NCI-H1417 (cell line): ENCODE measurements at regions not wholly inside any gene's neighbourhood (a gene's known extent, or its start where the extent isn't known, plus 50 kb on each side); places are given as distances from the start of the nearest gene placed in this dataset.
A peak's percentile ranks its signal among the peaks of the same experiment; 100 is the strongest.

Source experiments
- DNase-seq, 3 experiments: peaks; one replicate each; lab custom pipeline; 2025; lab: John Stamatoyannopoulos, UW

DNA sequence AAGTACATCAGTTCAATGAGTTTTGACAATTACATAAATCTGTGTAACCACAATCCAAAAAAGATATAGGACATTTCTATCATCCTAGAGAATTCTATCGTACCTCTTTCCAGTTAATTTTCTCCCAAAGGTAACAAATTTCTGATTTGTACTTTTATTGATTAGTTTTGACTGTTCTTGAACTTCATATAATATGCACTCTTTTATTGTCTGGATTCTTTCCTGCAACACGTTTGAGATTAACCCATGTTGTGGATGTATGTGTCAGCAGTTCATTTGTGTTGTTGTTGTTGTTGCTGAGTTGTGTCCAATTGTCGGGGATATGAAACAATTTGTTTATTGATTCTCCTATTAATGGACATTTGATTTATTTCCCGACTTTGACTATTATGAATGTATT, 145.9 kb upstream of the WDR11 start:
- DNase-seq, result no peak

DNA sequence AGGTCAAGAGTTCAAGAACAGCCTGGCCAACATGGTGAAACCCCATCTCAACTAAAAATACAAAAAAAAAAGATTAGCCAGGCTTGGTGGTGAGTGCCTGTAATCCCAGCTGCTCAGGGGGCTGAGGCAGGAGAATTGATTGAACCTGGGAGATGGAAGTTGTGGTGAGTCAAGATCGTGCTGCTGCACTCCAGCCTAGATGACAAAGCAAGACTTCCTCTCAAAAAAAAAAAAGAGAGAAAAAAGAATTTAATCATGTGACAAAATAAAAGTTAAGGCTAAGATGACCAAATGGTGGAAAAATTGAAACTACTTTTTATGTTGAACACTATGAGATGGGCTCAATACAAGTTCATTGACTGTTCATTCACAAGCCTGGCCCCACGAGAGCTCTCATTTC, 141.1 kb upstream of the WDR11 start:
- DNase-seq, result no peak

DNA sequence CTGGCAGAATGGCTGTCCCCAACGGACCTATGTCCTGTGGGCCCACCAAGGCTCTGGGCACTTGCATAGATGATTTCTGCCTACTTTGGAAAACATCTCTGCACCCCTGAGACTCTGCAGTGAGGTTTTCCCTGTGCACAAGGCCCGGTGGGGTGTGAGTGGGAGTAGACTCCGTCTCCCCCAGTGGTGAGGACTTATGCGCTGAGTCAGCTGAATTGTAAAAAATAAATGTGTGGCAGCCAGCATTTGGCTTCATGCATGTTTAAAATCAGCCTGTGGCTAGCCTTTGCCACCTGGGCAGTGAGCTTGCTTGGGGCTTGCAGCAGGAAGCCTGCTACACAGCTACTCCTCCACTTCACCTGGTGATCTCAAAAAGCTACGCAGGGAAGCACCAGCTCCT, 139.3 kb upstream of the WDR11 start:
- DNase-seq, result no peak

DNA sequence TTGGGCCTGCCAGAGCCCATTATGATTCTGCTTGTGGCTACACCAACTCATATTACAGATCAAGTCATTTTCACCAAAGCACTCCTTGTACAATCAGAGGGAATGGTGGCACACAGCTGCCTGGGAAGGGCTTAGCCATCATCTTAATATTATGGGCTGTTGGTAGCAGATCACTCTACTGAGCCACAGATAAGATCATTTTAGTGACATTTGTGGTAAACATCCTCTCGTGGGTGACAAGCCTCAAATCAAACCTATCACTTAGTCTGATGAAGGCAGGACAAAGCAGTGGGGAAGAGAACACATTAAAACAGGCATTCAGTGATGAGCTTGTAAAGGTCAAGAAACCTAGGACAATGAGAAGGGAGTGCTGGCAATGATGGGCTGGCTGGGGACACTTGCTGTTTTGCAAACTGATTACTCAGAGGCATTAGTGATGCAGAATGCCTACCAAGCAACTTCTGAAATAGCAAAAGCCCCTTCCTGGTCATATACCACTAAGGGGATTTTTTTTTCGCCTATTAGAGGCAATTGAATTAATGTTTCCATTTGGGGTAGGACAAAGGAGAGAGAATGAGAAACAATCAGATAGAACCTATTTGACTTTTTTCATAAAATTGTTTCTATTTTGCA, 137.5 kb upstream of the WDR11 start:
- no peak for DNase-seq

DNA sequence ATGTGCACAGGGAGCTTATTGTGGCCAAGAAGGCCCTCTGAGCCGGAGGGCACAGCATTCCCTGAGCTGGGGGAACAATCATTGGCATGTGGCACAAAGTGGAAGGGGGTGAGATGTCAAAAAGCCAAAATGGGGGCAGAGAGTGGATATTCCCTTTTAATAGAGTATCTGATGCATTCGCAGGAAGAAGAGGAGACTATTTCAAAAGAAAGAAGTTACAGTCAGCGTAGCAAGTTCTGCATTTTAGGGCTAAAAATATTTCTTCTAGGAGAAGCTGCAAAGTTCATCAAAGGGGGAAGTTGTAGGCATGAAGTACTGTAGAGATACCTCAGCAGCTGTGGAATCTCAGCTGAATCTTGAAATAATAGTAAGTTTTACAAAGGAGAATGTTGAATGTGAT, 136.0 kb upstream of the WDR11 start:
- DNase-seq, result no peak

DNA sequence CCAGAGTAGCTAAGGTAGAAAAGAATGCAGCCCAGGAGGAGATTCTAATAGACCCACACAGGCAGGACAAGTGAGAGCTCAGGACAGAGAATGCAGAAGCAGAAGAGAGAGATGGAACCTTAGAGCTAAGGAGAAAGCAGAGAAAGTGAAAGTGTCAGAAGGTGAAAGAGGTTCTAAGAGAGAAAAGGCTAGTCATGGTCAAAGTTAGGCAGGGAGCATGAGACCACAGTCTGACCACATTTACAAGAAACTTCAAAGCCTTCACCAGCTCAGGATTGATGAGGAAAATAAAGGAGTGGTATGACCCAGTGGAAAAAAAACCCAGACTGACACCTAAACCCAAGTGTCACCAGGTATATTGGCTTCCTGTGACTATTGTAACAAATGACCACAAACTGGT, 131.8 kb upstream of the WDR11 start:
- DNase-seq, result no peak

DNA sequence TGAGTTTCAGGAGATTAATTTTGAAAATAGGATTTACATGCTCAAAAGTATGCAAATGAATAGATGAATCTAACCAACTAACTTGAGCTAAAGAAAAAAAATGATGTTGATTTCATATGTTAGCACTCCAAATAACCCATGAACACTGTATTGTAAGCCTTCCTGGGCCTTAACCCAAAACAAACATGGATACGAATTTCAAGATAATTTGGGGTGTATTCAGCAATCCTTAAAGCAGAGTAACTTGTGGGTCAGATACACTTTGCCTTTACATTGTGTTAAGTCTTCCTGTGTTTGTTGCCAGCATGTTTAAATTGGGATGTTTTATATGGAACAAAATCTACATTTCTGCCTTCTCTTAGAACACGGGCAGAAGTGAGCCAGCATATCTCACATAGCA, 124.2 kb upstream of the WDR11 start:
- DNase-seq, result no peak

DNA sequence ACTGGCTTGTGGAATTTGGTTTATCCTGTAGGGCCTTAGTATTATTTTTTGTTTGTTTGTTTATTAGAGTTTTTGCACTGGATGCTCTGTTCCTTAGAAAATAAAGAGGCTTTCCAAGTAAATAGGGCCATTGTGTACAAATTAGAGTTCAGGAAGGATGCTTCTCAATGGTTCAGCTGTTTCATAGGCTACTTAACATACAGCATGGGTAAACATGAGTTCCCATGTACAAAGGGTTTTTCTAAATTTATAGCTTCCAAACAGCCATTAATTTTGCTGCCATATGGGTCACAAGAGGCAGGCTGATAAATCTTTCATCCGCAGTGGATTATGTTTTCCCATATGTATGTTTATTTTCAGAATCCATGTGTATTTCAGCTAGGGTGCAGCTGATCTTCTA, 121.6 kb upstream of the WDR11 start:
- DNase-seq, result peak in 2 of 3 experiments; percentile 10 to 72

DNA sequence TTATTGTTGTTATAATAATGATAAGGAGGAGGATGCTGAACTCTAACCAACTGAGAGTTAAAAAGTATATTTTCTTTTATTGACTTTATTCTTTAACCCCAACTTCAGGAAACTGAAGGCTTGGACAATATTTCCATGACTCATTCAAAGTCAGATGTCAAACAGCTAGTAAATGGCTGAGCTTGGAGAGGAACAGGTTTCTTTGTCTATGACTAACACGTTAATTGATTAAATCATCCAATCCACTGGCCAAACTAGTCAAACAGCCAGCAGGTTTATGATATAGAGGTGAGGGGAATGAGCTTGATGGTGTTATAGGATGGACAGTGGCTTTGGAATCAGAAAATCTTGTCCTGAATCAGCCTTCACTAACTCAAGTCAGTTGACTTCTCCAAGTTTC, 119.1 kb upstream of the WDR11 start:
- no peak for DNase-seq

DNA sequence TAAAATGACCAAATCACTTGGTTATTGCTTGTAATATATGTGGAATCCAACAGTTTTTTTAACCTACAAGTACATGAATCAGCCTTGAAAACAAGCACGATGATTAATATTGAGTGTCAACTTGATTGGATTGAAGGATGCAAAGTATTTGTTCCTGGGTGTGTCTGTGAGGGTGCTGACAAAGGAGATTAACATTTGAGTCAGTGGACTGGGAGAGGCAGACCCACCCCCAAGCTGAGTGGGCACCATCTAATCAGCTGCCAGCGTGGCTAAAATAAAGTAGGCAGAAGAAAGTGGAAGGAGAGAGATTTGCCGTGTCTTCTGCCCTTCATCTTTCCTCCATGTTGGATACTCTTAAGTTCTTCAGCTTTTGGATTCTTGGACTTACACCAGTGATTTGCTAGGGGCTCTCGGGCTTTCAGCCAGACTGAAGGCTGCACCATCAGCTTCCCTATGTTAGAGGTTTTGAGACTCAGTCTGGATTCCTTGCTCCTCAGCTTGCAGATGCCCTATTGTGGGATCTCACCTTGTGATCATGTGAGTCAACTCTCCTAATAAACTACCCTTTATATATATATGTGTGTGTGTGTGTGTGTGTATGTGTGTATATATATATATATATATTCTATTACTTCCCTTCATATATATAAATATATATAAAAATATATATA, 118.4 kb upstream of the WDR11 start:
- peak in 1 of 3 experiments; percentile 17 for DNase-seq

DNA sequence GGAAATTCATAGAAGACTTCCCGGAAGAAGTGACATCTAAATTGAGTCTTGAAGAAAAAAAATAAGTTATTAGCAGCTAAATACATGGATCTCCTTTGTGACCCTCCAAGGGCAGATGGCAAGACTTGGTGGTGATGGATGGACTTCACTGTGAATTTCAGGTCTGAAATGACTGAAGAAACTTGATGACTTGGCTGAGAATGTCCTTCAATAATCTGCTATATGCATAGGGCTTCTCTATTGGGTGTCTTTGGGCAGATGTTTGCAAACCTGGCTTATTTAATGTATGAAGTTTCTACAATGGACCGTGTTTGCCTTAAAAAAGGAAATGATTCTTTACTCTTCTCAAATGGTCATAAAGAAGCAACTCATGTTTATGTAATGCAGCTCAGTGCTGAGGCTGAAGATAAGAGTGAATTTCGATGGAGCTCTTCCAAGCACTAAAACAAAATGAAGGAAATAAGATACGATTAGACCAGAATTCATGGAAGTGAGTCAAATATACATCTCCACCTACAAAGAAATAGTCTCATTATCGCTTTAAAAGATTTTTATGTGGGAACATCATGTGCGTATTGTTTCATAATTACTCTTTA, 116.6 kb upstream of the WDR11 start:
- peak in 1 of 3 experiments; percentile 23 for DNase-seq

DNA sequence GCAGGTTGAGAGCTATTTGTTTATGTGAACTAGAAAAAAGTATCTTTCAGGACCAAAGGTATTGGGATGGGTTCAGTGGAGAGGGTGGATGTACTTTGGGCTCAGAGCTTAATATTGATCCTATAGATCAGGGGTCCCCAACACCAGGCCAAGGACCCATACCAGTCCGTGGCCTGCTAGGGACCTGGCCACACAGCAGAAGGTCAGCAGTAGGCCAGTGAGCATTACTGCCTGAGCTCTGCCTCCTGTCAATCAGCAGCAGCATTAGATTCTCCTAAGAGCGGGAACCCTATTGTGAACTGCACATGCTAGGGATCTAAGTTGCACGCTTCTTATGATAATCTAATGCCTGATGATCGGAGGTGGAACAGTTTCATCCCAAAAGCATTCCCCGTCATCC, 115.8 kb upstream of the WDR11 start:
- no peak for DNase-seq

DNA sequence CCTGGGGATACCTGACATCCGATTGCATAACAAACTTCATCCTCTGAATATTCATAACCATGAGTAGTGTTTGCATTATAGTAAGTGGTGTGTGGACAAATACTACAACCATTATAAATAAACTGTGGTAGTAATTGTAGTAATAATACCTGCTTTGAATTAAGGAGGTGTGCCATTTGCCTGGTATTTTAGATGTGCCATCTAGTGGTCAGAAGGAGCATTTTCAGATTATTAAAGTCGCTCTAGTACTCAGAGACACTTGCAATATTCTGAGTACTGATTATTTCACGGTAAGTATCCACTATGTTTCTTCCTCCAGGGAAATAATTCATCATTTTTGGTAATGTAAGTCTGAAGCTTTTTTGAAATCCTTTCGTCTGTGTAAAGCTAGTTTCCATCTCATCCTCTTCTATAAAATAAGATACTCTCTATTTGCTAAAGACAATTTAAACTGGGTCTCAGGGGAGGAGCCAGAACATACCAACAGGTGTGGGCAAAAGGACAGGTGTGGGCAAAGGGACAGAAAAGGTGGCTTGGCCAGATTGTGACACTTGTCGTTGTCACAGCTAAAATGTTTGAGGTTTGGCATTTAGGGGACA, 115.3 kb upstream of the WDR11 start:
- peak in 2 of 3 experiments; percentile 15 to 24 for DNase-seq

DNA sequence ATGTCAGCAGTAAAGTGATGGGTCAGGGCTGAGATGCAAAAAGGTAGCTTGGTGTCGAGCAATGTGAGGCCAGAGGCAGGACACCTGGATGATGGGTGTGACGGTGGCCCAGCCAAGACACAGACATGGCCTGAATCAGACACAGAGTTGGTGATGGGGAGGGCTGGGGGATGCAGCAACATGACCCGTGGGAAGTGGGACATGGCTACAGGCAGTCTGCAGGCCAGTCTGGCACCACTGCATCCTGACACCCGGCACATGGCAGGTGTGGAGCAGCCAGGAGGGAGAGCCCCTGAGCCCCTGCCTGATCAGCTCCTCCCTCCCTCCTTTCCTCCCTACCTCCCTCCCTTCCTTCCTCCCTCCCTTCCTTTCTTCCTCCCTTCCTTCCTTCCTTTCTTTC, 114.8 kb upstream of the WDR11 start:
- DNase-seq, result no peak

DNA sequence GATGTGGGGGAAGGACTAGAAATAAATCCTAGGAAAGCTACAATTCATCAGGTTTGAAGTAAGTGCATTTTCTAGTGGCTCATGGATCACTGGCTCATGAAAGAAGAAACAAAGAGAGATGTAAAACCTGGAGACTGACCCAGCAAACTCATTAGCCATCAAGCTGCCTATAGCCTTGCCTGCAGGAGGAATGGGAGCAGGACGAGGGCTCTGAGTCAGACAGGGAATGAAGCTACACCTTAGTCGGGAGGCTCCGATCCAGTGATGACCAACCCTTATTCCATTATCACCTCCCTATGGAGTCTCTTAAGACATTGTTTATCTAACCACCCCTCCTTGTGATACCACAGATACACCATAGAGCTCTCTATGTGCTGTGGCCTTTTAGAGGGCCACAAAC, 112.5 kb upstream of the WDR11 start:
- DNase-seq, result peak in 1 of 3 experiments; percentile 34

DNA sequence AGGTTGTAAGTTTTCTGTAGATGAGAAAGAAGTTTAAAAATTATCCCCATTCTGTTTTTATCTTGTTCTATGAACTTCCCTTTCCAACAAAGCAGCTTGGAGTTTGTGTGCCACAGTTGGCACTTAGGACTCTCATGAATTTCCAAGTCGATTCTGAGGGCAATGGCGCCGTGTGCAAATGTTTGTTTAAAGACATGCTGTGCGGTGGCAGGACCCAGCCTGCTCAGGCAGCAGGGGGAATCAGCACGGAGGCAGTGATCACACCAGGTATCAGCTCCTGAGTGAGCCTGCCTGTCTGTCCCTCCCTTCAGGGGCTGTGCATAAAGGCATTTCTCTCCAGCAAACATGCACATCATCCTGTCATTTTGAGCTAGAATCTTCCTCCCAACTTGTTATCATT, 109.8 kb upstream of the WDR11 start:
- peak; percentile 33 to 73 (median 64) for DNase-seq

DNA sequence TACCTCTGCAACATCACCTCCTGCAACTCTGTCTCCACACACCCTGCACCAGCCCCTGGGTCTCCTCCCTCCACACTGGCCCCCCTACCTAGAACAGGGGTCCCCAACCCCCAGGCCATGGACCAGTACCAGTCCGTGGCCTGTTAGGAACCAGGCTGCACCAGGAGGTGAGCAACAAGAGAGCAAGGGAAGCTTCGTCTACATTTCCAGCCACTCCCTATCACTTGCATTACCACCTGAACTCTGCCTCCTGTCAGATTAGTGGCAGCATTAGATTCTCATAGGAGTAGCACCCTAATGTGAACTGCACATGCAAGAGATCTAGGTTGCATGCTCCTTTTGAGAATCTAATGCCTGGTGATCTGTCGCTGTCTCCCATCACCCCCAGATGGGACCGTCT, 108.8 kb upstream of the WDR11 start:
- no peak for DNase-seq

DNA sequence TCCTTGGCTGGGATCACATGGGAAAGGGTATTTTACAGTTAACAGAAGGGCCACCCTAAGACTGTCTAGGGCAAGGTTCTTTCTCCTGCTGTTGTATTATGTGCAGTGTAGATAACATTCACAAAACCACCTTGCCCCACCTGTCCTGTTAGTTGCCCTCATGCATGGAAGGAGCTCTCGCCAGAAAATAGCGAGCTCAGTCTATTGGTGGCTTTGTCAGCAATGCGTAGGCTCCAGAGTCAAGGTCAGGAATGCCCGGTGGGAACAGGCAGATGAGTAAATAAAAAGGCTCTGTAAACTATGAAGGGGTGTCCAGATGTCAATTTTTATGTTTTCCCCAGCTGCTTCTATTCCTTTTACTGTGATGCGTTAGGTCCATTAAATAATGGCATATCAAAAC, 107.1 kb upstream of the WDR11 start:
- DNase-seq, result peak in 1 of 3 experiments; percentile 1

DNA sequence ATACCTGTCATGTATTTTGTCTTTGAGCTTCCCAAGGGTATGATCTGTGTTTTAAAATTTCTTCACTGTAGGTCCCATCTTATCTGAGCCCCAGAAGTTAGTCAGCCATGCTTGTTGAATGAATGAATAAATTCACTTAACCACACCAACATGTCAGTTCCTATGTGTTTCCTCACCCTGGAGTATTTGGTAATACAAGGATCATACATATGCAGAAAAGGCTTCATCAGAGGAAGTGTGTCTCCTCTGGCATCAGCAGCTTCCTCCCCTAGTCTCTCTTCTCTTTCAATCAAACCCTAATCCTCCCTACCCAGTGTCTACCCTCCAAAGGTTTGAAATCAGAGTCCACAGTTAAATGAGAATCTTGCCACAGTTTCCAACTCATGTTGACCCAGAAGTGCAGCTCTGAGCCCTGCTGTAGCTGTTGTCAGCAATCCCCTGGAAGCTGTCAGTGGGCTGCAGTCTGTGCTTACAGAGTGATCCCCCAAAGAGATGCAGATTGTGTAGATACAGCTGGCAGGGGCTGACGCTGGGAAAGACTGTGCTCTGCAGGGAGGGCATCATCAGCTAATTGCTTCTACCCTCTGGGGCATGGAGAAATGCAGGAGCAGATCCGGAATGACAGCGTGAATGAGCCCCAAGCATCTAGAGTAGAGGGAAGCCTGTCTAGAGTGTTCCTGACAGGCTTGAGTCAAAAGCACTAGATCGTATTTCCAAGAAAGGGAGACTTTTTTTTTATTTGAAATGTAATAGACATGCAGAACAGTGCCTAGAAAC, 105.0 kb upstream of the WDR11 start:
- peak in 1 of 3 experiments; percentile 27 for DNase-seq

DNA sequence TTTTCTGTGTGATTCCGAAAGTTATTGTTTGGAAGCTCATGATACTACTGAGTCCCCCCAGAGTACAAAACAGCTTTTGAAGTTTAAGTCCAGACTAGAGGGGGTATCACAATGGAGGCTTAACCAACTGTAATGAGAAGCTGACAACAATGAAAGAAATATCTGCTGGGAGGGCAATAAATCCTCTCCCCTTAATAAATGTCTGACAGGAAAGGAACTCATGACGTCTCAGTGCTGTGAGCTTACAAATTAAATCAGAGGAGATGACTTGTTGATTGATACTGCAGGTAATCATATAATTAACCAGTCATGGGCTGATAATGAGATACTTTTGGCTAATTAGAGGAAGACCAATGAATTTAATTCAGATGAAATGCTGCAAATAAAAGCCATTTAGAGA, 102.6 kb upstream of the WDR11 start:
- peak in 1 of 3 experiments; percentile 1 for DNase-seq

DNA sequence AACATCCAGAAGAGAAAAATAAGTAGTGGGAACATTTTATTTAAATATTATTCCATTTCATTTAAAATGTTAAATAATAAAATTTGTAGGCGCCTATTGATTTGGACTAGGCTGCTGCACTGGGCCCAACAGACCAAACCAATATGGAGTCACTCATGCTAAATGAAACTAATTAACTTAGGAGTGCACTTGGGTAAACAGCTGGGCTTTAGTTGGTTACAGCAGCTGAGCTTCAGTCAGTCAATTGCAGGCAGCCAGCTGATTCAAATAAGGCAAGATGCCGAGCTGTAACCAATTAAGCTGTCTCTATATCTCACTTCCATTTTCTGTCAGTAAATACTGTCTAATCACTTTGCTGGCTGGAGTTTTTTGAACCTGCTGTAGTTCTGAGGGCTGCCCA, 102.1 kb upstream of the WDR11 start:
- DNase-seq, result peak in 1 of 3 experiments; percentile 15

DNA sequence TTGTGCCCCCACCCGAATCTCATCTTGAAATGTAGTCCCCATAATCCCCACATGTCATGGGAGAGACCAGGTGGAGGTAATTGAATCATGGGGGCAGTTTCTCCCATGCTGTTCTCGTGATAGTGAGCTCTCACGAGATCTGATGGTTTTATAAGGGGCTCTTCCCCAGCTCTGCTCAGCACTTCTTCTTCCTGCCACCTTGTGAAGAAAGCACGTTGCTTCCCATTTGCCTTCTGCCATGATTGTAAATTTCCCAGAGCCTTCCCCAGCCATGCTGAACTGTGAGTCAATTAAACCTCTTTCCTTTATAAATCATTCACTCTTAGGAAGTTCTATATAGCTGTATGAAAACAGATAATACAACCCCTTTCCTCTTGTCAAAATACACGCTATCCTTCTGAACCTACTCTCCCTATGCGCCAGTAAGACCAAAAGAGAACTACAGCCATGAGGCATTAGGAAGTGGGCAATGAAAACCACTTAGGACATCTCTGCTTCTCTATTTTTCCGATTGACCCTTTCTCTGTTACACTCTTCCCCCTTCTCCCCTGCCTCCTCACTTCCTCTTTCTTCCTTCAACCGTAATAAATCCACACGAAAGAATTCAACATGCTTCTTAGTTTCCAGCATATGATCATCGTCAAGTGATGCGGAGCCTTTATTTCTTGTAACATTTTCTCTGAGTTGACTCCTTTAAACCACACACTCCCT, 101.2 kb upstream of the WDR11 start:
- DNase-seq, result no peak
